Erythroblast (primary cell): ENCODE measurements at regions not wholly inside any gene's neighbourhood (a gene's known extent, or its start where the extent isn't known, plus 50 kb on each side); places are given as distances from the start of the nearest gene placed in this dataset.

ENCODE experiments used
- GATA1 ChIP-seq: IDR thresholded peaks from 2 replicates; pipeline ENCODE4 v1.6.1; 2011; ENCODE audit warnings: low read depth, mild to moderate bottlenecking, control low read depth, low read length, moderate library complexity
- POLR2A ChIP-seq: IDR thresholded peaks from 2 replicates; pipeline ENCODE4 v1.6.1; 2011; ENCODE audit warnings: mild to moderate bottlenecking, low read length

DNA sequence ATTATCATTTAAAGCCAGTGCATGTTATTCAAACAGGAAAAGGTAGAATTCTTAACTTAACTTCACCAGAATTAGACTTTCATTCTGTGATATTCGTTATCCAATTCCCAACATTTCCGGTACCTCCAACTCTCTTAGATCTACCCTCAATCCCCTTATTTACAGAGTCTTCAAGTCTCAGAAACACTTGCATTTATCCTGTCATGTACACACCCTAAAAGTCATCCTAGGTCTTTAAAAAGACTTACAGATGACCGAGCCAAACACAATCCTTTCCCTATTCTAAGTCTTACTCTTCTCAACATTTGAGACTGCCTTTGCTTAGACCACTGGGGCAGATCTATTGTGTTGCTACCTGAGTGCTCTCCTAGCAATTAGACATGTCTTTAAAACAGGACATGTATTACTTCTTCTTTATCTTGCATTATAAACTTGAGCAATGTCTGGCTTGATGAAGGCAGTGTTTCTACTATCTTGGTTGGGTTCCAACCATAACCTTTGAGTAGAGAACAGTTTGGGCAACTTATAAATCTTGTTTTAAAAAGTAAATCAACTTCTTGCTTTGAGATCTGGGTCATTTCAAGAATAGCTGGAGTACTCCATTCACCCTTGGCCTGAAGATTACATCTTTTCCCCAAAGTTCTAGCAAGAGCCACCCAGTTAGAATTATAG is 140.6 kb upstream of the PLEKHG7 start:
- TF ChIP-seq POLR2A, result no peak
- no peak for TF ChIP-seq GATA1
